ENCODE measurements at regions not wholly inside any gene's neighbourhood (a gene's known extent, or its start where the extent isn't known, plus 50 kb on each side); places are given as distances from the start of the nearest gene placed in this dataset.

DNA sequence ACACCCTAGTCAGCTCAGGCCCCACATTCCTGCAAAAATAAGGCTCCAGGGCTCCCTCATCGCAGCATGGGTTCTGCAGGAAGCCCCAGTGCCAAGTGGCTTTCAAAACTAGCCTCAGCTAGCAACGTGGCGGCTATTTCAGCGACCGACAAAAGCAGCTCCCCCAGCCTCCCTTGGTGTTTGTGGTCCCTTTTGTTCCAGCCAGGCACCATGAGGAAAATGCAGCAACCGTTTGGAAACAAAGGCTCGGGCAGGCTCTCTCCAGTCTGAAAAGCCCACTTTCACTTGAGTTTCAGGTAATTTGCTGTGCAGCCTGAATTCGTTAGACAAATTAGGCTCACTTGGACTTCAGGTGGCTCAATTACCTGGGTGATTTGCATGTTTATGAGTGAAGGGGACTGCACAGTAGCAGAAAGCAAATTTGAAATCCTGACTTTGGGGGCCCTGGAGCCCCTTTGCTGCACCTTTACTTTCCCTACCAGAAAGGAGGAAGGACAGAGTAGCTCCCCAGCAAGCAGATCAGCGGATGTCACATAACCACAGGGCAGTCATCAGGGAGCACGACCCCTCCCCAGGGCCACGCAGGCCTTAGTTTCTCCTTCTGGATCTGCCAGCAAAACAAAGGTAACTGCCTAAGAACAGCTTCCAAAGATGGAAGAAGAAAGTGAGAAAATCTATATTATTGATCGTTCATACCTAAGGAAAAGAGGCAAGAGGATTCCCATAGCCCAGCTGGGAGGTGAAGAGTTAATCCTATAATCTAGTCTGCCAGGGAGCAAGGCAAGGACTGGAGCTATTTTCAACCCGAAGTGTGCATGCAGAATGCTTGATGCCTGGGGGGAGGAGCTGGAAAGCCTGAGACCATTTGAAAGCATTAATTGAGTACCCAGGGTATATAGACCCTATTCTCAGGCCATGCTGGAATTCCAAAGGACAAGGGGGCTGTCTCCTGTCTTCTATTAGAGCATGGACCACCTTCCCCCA, 143.1 kb upstream of the SDK2 start:
- DNase-seq = no peak

DNA sequence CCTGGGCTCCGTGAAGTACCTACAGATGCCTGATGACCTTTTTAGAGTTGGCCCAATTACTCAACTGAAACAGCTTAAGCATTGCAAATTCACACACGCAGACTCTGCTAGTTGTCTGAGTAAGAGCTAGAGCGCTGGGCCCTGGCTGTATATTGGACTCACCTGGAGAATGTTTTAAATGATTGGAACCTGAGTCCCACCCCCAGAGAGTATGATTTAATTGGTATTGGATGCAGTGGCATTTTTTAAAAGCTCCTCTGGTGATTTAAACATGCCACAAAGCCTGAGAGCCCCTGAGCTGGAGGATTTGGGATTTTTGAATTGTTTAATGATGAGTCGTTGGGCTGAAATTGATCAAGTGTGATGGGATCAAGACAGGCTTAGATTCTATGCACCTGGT, 143.9 kb upstream of the SDK2 start:
- DNase-seq = no peak

DNA sequence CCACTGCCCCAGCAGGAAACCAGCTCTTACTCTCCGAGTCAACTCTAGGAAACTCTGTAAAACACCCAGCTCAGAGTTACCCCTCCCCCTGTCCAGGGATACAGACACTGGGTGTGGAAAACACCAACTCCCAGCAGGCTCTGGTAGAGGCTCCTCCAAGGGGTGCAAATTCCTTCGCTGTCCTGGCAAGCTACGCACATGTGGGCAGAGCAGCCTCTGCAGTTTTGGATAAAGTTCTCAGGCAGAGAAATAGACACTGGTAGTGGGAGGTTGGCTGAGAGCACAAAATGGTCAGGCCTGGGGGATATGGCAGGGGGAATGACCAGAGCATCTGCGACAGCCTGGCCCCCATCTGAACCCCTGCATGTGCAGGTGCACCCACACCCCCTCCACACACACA, 146.9 kb upstream of the SDK2 start:
- no peak for DNase-seq

DNA sequence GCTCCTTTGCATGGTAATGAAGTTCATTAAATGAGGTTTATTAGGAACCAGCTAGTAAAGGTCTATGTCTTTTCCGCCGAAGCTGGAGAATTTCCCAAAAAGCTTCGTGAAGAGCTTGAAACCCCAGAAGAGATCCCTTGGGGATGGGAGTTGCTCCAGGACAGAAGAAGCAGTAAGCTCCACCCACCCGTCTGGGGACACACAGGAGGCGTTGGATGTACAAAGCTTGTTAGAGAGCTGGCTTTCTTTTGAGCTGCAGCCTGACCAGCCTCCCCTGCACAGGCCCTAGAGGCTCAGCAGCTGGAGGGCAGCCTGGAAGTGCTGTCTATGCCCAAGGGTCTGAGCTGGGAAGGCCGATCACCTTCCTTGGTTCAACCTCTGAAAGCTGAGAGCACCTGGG, 147.4 kb upstream of the SDK2 start:
- no peak for DNase-seq

DNA sequence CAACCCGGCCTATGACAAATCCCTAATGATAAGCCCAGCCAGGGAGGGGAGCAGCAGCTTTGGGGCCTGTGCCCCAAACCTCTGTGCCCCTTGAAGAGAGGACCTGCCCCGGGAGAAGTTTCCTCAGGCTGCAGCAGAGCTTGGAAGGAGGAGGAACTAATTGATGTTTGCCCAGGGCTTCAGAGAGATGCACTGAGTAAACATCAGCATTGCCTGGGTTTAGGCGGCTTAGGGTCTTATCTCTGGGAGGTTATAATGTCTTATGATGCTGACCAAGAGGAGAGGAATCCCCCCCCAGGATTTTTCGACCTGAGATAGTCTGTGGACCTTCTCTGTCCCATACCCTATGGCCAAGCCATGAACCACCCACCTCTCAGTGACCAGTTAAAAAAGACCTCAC, 148.7 kb upstream of the SDK2 start:
- DNase-seq = no peak

DNA sequence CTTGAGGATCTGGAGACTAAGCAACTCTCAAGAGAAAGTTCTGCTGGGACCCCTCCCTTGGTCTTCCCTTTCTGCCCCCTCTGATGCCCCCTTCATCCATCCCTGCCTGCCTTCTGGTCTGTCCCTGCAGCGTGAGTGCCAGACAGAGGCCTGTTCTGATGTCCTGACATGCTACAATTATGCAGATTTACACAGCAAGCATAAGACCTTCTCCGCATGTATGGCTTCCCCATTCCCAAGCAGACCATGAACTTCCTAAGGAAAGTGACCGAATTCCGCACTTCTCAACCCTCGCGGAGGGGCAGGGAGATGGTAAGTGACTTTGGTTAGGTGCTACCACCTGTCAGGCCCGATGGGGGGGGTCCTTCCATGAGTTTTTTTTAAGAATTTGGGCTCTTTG, 150.1 kb upstream of the SDK2 start:
- DNase-seq = no peak

DNA sequence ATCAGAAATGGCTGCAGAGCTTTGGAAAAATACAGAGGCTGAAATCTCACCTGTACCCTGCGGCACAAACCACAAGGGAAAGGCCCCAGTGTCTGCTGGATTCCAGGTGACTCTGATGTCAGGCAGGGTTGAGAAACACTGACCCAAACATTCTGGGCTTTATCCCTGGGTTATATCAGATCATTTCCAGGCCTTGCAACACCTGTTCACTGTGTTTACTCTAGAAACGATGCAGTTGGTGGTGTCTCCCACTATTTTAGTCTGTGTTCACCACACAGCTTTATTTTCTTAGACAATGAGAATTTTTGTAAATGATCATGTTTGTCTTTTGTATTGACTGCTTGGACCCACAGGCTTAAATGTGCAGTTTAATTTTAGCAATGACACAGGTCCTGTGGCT, 151.5 kb upstream of the SDK2 start:
- DNase-seq = no peak

DNA sequence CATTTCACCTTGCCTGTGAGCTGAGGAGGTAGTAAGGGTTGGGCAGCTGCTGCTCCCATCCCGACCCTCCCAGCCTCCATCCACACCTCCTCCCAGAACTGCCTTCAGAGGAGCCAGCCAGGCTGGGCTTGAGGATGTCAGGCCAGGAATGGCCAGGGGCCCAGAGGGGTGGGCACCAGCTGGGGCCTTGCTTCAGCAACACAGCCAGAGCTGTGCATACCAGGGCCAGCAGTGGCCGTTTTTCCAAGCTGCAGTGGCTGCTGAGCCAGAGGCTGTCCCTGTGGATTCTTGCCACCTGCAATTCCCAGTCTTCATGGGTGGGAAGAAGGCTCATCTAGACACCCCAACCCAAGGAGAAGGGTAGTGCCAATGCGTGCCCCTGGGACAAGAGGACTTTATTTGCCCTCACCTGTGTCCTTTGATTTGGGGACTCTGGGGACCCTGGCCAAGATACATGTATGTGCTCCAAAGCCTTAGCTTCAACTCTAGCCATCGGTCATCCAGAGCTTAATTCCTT, 153.4 kb upstream of the SDK2 start:
- DNase-seq = no peak

DNA sequence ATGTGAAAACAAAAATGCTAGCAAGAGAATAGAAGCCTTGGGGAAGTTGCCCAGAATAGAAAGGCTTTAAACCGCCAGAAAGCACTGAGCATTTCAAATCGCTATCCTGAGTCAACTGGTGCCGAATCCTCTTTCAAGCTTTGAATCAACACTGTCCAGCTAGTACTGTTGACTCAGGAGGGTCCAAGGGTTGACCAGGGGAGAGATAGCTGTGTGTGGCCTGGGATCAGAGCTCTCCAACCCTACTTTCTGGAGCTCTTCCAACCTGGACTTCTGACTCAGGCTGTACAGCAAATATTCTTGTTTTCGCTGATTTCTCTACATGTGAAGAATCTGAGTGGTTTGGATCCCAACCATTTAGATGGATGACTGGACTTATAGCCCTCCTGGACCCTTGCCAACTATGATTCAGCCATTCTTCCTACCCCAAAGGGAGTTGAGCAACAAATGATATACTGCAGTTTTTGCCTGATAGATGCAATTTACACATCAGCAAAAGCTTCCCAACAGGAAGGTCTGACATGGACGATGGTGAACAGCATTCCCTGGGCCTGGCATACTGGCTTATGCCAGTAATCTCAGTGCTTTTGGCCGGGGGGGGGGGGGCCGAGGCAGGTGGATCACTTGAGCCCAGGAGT, 154.0 kb upstream of the SDK2 start:
- DNase-seq = no peak

DNA sequence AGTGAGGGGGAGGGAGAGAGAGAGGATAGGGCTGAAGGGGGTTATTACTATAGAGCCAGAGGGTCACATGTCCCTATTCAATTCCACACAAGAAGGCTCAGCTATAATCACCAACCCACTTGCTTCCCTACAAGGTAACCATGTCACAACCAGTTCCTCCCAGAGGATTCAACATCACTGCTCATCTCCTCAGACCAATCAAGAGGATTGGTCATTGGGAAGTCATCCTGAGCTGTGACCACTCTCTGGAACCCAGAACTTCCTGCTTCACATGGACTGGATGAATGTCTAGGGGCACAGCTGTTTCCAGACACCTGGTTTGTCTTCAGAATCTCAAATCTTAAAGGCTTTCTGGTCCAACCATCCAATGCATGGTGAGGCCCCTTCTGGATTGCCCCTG, 154.9 kb upstream of the SDK2 start:
- no peak for DNase-seq

DNA sequence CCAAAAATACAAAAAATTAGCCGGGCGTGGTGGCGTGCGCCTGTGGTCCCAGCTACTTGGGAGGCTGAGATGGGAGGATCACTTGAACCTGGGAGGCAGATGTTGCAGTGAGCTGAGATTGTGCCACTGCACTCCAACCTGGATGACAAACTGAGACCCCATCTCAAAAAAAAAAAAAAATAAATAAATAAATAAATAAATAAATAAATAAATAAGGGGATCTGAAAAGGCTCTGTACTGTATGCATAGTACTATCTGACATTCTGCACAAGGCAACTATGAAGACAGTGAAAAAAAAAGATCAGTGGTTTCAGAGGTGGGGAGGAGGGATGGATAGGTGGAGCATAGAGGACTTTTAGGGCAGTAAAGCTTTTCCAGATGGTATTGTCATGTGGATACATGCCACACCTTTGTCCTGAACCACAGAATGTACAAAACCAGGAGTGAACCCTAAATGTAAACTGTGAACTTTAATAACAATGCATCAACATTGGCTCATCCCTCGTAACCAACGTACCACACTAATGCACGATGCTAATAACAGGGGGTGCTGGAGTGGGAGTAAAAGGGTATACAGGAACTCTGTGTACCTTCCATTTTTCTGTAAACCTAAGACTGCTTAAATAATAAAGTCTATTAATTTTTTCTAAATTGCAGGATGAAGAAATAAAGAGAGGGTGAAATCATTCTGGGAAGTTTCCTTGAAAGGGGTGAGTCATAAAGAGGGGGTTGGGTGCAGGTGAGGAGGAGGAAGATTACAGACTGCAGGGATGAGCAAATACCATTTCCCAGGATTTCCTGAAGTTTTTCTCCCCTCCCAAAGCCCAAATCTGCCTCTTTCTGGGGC, 155.8 kb upstream of the SDK2 start:
- DNase-seq = no peak

DNA sequence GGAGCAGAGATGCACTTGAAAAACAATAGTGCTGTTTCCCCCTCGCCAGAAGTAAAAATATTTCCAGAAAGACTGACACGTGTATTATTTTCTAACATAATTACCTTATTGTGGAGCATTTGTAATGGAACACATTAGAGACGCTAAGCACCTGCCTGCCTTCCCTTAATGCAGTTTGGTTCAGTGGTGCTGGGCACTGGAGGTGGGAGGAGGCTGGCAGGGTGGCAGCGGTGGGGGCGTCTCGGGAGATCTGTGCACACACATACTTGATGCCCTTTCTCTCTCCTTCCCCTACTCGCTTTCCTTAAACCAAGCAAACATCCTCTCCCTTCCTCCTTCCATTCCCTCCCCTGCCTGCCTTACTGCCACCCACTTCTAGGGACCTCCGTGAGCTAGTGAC, 156.6 kb upstream of the SDK2 start:
- DNase-seq = no peak

DNA sequence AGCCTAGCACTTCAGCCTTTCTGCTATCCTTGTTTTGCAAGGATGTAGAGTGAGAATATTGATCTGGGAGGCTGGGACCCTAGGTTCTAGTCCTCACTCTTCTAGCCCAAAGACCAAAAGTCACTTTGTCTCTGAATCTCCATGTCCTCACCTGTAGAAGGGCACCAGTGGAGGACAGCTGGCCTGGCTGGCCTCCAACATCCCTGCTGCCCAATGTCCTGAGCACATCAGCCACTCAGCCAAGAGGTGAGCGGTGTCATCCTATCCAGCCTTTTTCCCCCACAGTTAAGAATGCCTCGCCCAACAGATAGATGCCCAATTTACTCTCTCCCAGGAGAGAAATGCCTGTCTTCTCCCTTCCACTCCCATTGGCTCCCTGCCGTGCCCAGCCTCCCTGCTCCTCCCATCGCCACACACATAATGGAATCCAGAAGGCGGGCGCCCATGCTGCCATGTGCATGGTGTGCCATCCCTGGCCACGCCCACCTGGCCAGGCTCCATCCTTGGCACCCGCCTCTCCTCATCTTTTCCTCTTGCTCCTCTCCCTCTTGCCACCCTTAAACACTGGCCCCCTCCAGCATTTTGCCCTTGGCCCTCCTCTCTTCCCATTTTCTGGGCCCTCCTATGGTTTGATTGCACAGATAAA, 157.3 kb upstream of the SDK2 start:
- DNase-seq = no peak

DNA sequence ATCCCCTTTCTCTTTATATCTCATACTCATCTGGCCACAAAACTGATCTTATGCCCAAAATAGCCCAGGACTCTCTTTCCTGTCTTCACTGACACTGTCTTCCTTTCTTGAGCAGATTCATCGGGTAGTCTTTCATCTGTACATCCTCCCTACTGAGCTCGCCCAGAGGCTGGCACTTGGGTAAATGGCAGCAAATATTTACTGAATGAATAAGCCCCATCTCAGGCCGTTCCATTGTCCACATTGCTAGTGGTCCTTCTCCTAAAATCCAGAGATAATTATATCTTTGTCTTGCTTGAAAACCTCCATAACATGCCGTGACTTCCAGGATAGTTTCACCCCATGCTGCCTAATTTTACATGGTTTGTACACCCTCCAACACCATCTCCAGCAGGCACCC, 158.1 kb upstream of the SDK2 start:
- no peak for DNase-seq

DNA sequence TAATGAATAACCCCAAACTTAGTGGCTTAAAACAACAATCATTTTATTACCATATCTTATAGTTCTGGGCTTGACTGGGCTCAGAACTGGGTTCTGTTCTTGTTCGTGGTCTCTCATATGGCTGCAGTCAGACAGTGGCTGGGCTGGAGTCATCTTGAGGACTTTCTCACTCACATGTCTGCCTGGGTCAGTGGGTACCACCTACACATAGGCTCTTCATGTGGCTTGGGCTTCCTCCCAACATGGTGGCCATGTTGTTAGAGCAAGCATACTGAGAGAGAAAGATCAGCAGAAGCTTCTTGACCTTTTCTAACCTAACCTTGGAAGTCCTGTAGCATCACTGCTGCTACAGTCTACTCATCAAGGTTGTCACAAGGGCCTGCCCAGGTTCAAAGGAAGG, 158.6 kb upstream of the SDK2 start:
- no peak for DNase-seq

DNA sequence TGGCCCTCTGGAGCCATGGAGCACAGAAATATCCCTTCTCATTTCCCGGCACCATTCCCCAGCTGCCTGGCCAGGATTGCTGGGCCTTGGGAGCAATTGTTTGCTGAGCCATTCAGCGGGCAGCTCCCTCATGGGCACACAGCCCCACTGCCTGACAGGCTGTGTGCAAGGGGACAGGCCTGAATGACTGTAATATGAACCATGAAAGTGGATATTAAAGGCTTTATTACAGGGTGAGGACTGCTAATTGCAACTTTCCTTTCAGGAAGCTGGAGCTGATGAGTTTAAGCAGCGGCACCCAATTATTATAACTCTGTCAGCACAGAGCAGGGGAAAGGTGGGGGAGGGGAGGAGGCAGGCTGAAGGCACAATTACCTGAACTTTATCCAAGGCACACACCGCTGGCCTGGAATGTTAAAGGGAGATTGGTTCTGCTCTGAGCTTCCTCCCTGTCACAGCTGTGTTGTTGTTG, 159.8 kb upstream of the SDK2 start:
- DNase-seq = no peak

DNA sequence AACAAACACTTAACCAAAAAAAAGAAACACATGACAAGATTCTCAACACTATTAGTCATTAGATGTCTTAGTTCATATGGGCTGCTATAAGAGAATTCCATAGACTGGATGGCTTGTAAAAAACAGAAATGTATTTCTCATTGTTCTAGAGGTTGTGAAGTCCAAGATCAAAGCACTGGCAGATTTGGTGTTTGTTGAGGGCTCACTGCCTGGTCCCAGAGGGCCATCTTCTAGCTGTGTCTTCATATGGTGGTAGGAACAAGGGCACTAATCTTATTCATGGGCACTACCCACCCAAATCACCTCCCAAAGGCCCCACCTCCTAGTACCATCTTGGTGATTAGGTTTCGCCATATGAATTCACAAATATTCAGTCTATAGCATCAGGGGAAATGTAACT, 162.5 kb upstream of the SDK2 start:
- DNase-seq = no peak

DNA sequence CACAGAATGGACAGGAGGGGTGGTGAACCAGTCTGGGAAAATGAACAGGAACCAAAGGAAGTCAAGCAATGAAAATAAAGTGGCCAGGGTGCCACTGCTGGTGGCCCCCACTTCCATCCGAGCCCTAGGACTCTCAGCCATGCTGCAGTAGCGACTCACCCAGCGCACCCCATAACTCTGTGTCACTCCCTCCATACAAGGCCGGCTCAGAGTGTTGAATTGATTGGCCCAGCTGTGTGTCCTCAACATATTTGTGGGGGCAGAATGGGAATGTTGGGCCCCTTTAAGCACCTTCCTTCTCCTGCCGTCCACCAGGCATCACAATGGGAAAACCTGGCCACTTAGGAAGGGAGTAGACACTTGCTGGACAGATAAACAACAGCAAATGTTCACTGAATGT, 169.0 kb upstream of the SDK2 start:
- DNase-seq = no peak

DNA sequence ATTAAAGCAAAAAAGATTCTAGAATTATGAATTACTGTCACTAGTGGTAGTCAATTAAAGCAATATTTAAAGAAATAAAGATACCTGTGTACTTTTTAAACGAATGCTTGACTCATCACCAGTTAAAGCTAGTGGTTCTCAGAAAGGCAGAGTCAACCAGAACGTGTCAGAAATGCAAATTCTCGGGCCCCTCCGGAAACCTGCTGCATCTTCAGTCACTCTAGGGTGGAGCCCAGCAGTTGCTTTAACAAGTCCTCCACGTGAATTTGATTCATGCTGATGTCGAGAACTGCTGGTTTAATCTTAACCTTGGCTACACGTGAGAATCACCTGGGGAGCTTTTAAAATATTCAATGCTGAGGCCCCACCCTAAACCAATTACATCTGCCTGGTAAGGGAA, 169.8 kb upstream of the SDK2 start:
- no peak for DNase-seq

DNA sequence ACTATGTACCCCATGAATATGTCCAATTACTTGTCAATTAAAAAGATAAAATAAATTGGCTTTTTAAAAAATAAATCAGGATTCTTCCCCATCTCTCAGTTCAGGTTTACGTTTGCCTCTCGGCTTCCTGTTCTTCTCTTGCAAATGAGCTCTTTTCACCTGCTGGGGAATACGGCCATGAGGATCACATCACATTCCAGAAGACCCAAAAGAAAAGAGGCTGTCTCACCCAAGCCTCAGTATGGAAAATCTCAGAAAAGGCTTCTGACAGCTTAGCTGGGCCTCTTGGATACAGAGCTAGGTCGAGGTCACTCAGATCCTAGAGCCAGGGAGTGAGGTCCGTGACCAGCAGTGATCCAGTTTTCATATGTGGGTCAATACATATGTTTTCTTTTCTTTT, 171.2 kb upstream of the SDK2 start:
- DNase-seq = no peak

DNA sequence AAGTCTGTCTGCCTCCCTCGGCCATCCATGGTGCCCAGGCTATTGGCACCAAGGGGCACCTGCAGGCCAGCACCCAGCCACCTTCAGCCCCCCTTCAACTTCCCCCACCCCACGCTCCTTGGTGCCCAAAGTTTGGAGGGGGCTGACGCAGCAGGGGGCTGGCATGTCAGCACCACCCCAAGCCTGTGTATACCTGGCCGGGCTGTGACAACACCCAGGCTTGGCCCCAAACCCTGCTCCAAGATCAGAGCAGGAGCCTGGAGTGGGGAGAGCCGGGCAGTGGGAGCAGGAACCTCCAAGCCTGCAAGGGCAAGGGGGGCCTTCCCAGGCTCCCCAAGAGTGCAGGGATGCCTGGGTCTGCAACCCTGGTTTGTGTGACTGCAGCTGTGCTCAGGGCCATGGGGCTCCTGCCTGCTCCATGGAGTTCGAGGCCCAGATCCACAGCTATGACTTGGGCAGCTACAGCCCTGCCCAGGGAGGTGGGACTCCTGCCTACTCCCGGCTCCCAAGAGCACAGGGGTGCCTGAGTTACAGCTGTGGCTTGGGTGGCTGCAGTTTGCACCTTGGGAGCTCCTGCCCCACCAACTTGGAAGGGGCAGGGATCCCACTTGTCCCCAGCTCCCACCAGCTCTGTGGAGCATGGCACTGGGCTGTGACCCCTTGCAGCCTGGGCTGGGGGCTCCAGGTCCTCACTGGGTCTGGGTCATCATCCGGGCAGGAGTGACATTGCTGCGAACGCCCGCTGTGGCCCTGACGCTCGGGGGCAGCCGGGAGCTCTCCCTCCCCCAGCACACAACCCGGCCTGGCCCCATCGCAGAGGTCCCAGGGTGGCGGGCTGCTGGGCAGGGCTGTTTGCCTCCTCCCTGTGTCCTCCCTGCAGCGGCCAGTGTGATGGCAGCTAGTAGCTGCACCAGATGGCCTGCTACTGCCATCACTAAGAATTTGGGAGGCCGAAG, 175.5 kb upstream of the SDK2 start:
- no peak for DNase-seq
